ENCODE measurements at regions not wholly inside any gene's neighbourhood (a gene's known extent, or its start where the extent isn't known, plus 50 kb on each side); places are given as distances from the start of the nearest gene placed in this dataset.

GRCh38 chr11:86743223-86744118 lies 56.9 kb upstream of the PRSS23 start (continued):
- peak; percentile 23; the same call in 1 of the 2 replicates for TF ChIP-seq NCOA6 (IDR thresholded peaks at IDR 0.05)
- peak in 1 of 2 experiments; percentile 67; a peak in 1 of 4 replicates for TF ChIP-seq TBL1XR1 (IDR thresholded peaks at IDR 0.05; ENCODE audit: low read length in 2 of 2)
- TF ChIP-seq DMBX1 (CRISPR knock-in tag; IDR thresholded peaks at IDR 0.05; ENCODE audit: borderline replicate concordance) = peak; percentile 81
- no peak for TF ChIP-seq MECOM (CRISPR knock-in tag; IDR thresholded peaks at IDR 0.05)
- no peak for TF ChIP-seq HINFP (tag; conservative IDR thresholded peaks at IDR 0.05; ENCODE audit: low read depth)
- no peak for TF ChIP-seq ZNF121 (CRISPR knock-in tag; conservative IDR thresholded peaks at IDR 0.05)
- peak; percentile 99 for TF ChIP-seq JUND (IDR thresholded peaks at IDR 0.05; ENCODE audit: borderline replicate concordance, low read depth, low read length)
- TF ChIP-seq JUND (tag; IDR thresholded peaks at IDR 0.05; ENCODE audit: borderline replicate concordance, low read depth, low read length) = peak; percentile 99
- no peak for TF ChIP-seq PHB2 (IDR thresholded peaks at IDR 0.05; ENCODE audit: low read depth)
- TF ChIP-seq EP300 (IDR thresholded peaks at IDR 0.05; ENCODE audit: low read length) = peak; percentile 88
- peak; percentile 50; the same call in 1 of the 2 replicates for TF ChIP-seq ESRRA (IDR thresholded peaks at IDR 0.05; ENCODE audit: borderline replicate concordance, low read depth)
- TF ChIP-seq ZBTB7A (IDR thresholded peaks at IDR 0.05; ENCODE audit: borderline replicate concordance, control insufficient read depth, low read depth, low read length) = no peak
- TF ChIP-seq BRD9 (IDR thresholded peaks at IDR 0.05; ENCODE audit: low read depth, partially characterized antibody) = peak; percentile 43
- peak; percentile 10; the same call in 1 of the 2 replicates for TF ChIP-seq NFE2L1 (tag; IDR thresholded peaks at IDR 0.05; ENCODE audit: borderline replicate concordance, low read depth)
- TF ChIP-seq KAT7 (CRISPR knock-in tag; IDR thresholded peaks at IDR 0.05; ENCODE audit: borderline replicate concordance) = no peak
- no peak for TF ChIP-seq ZBTB43 (CRISPR knock-in tag; IDR thresholded peaks at IDR 0.05)
- no peak for TF ChIP-seq NFXL1 (CRISPR knock-in tag; IDR thresholded peaks at IDR 0.05)
- TF ChIP-seq MCM5 (IDR thresholded peaks at IDR 0.05; ENCODE audit: low read depth) = no peak
- TF ChIP-seq CEBPG (CRISPR knock-in tag; IDR thresholded peaks at IDR 0.05) = no peak
- TF ChIP-seq CEBPG (tag; conservative IDR thresholded peaks at IDR 0.05 in 1 of 2, IDR thresholded peaks at IDR 0.05 in 1 of 2) = peak; percentile 52 to 70
- no peak for TF ChIP-seq E2F3 (CRISPR knock-in tag; IDR thresholded peaks at IDR 0.05)
- no peak for TF ChIP-seq BCOR (IDR thresholded peaks at IDR 0.05)
- TF ChIP-seq KAT8 (IDR thresholded peaks at IDR 0.05; ENCODE audit: low read depth) = no peak
- 0 out of 3 replicates have a peak, but pooled peaks of 1 of the 2 experiments have one; percentile 4 for TF ChIP-seq CBX3 (IDR thresholded peaks at IDR 0.05; ENCODE audit: borderline replicate concordance in 1 of 2, low read length in 2 of 2)
- TF ChIP-seq ATF4 (CRISPR knock-in tag; IDR thresholded peaks at IDR 0.05) = peak; percentile 20; the same call in 1 of the 2 replicates
- TF ChIP-seq ZNF57 (CRISPR knock-in tag; IDR thresholded peaks at IDR 0.05) = no peak
- TF ChIP-seq PHF20 (IDR thresholded peaks at IDR 0.05; ENCODE audit: partially characterized antibody) = no peak

Measured in K562 (cell line).